Natural killer cell (primary cell): ENCODE measurements at regions not wholly inside any gene's neighbourhood (a gene's known extent, or its start where the extent isn't known, plus 50 kb on each side); places are given as distances from the start of the nearest gene placed in this dataset.

ENCODE experiments used
- ATAC-seq, 3 donors: fragments of 150-1000 bp in 2 of 3; fragments of 200-7000 bp in 1 of 3; cut with Tn5 transposase; 1 replicate in 1 of 3; 2 replicates in 2 of 3; pipeline ENCODE4 v1.10.0; 2021; ENCODE audit warnings: mild to moderate bottlenecking in 2 of 3, moderate library complexity in 2 of 3
- DNase-seq, 2 donors: peaks; one replicate each; pipeline versions ENCODE4 v3.0.0 to v3.0.0-alpha.2; 2013 to 2021; ENCODE audit warnings: mixed read lengths in 1 of 2
- H3K27ac ChIP-seq: one replicate; pipeline ENCODE4 v1.5.1; 2013; ENCODE audit warnings: mild to moderate bottlenecking, low read length
- H3K27me3 ChIP-seq: one replicate; pipeline ENCODE4 v1.6.1; 2013; ENCODE audit warnings: low read length; ENCODE audit not compliant: control insufficient read depth, insufficient read depth
- H3K36me3 ChIP-seq: one replicate; pipeline ENCODE4 v1.6.1; 2013; ENCODE audit warnings: low read length; ENCODE audit not compliant: control insufficient read depth, insufficient read depth
- H3K4me1 ChIP-seq: one replicate; pipeline ENCODE4 v1.6.1; 2013; ENCODE audit warnings: low read length; ENCODE audit not compliant: control insufficient read depth, insufficient read depth
- H3K4me3 ChIP-seq: one replicate; pipeline ENCODE4 v1.5.1; 2013; ENCODE audit warnings: low read length
- H3K9me3 ChIP-seq: one replicate; pipeline ENCODE4 v1.6.1; 2013; ENCODE audit warnings: low read length; ENCODE audit not compliant: control insufficient read depth, insufficient read depth
- H3K27ac Mint-ChIP-seq, 2 donors: one replicate each; pipeline ENCODE4 v1.8.0; 2022; ENCODE audit warnings: mild to moderate bottlenecking in 2 of 2, mixed read lengths in 2 of 2, moderate library complexity in 1 of 2
- H3K27me3 Mint-ChIP-seq, 2 donors: one replicate each; pipeline ENCODE4 v1.8.0; 2022; ENCODE audit warnings: low read depth in 2 of 2, mixed read lengths in 2 of 2
- H3K36me3 Mint-ChIP-seq: one replicate; pipeline ENCODE4 v1.8.0; 2022; ENCODE audit warnings: mixed read lengths
- H3K4me1 Mint-ChIP-seq, 2 donors: one replicate each; pipeline ENCODE4 v1.8.0; 2022; ENCODE audit warnings: mixed read lengths in 2 of 2
- H3K4me3 Mint-ChIP-seq: one replicate; pipeline ENCODE4 v1.8.0; 2022; ENCODE audit warnings: mild to moderate bottlenecking, moderate library complexity, mixed read lengths
- H3K9me3 Mint-ChIP-seq, 2 donors: one replicate each; pipeline ENCODE4 v1.8.0; 2022; ENCODE audit warnings: mixed read lengths in 2 of 2
- CTCF ChIP-seq: fragments of 200-600 bp; IDR thresholded peaks from one replicate; pipeline ENCODE4 v1.8.0; 2022; ENCODE audit warnings: antibody characterized with exemption
- WGBS: methylation state at CpG from one replicate; pipeline ENCODE4 v1.1.7; 2013; ENCODE audit warnings: missing lambda C conversion rate; ENCODE audit not compliant: insufficient coverage; 5-methylcytosine and 5-hydroxymethylcytosine counted together
- intact Hi-C: fragments of 100-400 bp; cut with micrococcal nuclease; formaldehyde crosslinking; loops from one replicate; pipeline ENCODE4 v1.14.2; 2022

- no peak for TF ChIP-seq CTCF
- 63% methylated on average over 3 of the region's 3 CpGs for WGBS
- DNase-seq: no peak
- Histone ChIP-seq H3K4me3 (no peak overlapping the region), H3K9me3 (no peaks in the 10 kb centered on the region), H3K27ac (no peak overlapping the region), H3K4me1 (no peaks in the 10 kb centered on the region), H3K27me3 (no peaks in the 10 kb centered on the region), H3K36me3 (no peaks in the 10 kb centered on the region)
- H3K9me3 Mint-ChIP-seq: no peaks in the 10 kb centered on the region
- peaks cover 14 to 15% of the 10 kb centered on the region in 2 donors for H3K27me3 Mint-ChIP-seq
- no peak overlapping the region for H3K4me3 Mint-ChIP-seq
- H3K36me3 Mint-ChIP-seq: no peaks in the 10 kb centered on the region
- no peaks in the 10 kb centered on the region for H3K4me1 Mint-ChIP-seq
- no peak overlapping the region for H3K27ac Mint-ChIP-seq
- ATAC-seq: no peak
- intact Hi-C loops: no loop called here
Measured at GRCh38 chr2:133900909-133901308, 332.6 kb upstream of the NCKAP5 start.

GRCh38 chr2:133906396-133906795, 338.1 kb upstream of the NCKAP5 start:
- H3K27me3 ChIP-seq: no peaks in the 10 kb centered on the region
- no peaks in the 10 kb centered on the region for H3K4me1 ChIP-seq
- no peak for DNase-seq
- no peaks in the 10 kb centered on the region for H3K36me3 ChIP-seq
- Mint-ChIP-seq H3K36me3 (no peaks in the 10 kb centered on the region), H3K27ac (no peak overlapping the region), H3K4me3 (no peak overlapping the region), H3K9me3 (peaks cover 0 to 2% of the 10 kb centered on the region in 2 donors), H3K27me3 (peaks cover 11 to 15% of the 10 kb centered on the region in 2 donors), H3K4me1 (no peaks in the 10 kb centered on the region)
- TF ChIP-seq CTCF: no peak
- no peak for ATAC-seq
- H3K27ac ChIP-seq: no peak overlapping the region
- intact Hi-C loops: no loop called here
- no peak overlapping the region for H3K4me3 ChIP-seq
- H3K9me3 ChIP-seq: no peaks in the 10 kb centered on the region

DNA sequence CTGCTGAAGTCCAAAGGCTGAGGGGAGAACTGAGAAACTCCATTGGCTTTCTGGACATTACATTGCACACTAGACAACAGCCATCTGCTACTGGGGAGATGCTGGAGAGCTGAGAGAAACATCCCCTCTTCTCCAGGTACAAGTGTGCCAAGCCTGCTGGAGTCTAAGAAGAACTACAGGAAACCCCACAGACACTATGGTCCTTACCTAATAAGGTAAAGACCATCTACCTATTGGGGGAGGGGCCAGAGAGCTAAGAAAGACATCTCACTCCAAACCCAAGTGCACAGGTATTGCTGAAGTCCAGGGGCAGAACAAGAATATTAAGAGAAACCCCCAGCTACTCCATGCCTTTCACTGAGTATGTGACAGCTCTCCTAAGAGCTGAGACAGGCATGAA, 338.7 kb upstream of the NCKAP5 start:
- no peak for ATAC-seq
- Histone ChIP-seq H3K27me3 (no peaks in the 10 kb centered on the region), H3K36me3 (no peaks in the 10 kb centered on the region), H3K4me3 (no peak overlapping the region), H3K9me3 (no peaks in the 10 kb centered on the region), H3K4me1 (no peaks in the 10 kb centered on the region), H3K27ac (no peak overlapping the region)
- Mint-ChIP-seq H3K27ac (no peak overlapping the region), H3K27me3 (peaks cover 9 to 15% of the 10 kb centered on the region in 2 donors), H3K36me3 (no peaks in the 10 kb centered on the region), H3K4me3 (no peak overlapping the region), H3K4me1 (no peaks in the 10 kb centered on the region), H3K9me3 (peaks cover 0 to 2% of the 10 kb centered on the region in 2 donors)
- intact Hi-C loops: no loop called here
- no peak for DNase-seq
- TF ChIP-seq CTCF: no peak

DNA sequence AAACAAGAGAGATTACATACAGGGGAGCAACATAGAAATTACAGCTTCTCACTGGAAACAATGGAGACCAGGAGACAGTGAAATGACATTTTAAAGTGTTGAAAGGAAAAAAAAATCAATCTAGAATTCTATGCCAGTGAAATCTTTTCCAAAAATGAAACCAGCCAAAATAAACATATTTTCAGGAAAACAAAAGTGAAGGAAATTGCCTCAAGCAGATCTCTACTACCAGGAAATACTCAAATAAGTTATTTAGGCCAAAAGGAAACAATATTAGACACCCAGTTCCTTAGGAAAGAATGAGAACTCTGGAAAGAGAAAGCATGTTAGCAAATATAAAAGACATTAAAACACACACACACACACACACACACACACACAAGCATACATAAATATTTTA, 339.9 kb upstream of the NCKAP5 start:
- intact Hi-C loops: no loop called here
- H3K27me3 ChIP-seq: no peaks in the 10 kb centered on the region
- Mint-ChIP-seq H3K27me3 (peaks cover 4% of the 10 kb centered on the region in 2 donors), H3K4me3 (no peak overlapping the region), H3K9me3 (peaks cover 0 to 2% of the 10 kb centered on the region in 2 donors), H3K27ac (no peak overlapping the region), H3K36me3 (no peaks in the 10 kb centered on the region), H3K4me1 (no peaks in the 10 kb centered on the region)
- ATAC-seq: no peak
- no peak for DNase-seq
- no peaks in the 10 kb centered on the region for H3K9me3 ChIP-seq
- no peak overlapping the region for H3K4me3 ChIP-seq
- TF ChIP-seq CTCF: no peak
- H3K36me3 ChIP-seq: no peaks in the 10 kb centered on the region
- H3K27ac ChIP-seq: no peak overlapping the region
- no peaks in the 10 kb centered on the region for H3K4me1 ChIP-seq
